OCI-LY1 (cell line): ENCODE measurements at regions not wholly inside any gene's neighbourhood (a gene's known extent, or its start where the extent isn't known, plus 50 kb on each side); places are given as distances from the start of the nearest gene placed in this dataset.

ENCODE experiments used
- H2AFZ ChIP-seq: fragments of 200-600 bp; sonication (generic), shearing (Covaris generic); 2 replicates; pipeline ENCODE4 v1.6.0; 2014; ENCODE audit warnings: antibody characterized with exemption, mild to moderate bottlenecking, low read length
- H3F3A ChIP-seq: fragments of 200-600 bp; sonication (generic), shearing (Covaris generic); 2 replicates; pipeline ENCODE4 v1.6.0; 2014; ENCODE audit warnings: mild to moderate bottlenecking, antibody characterized with exemption, low read length, moderate library complexity; ENCODE audit not compliant: insufficient read depth
- H3K27ac ChIP-seq: fragments of 200-600 bp; sonication (generic); 2 replicates; pipeline ENCODE4 v1.5.1; 2014; ENCODE audit warnings: low read length, mixed run types, mild to moderate bottlenecking, low read depth; ENCODE audit not compliant: poor library complexity, severe bottlenecking
- H3K27me3 ChIP-seq: fragments of 200-600 bp; sonication (generic); 2 replicates; pipeline ENCODE4 v1.6.0; 2014; ENCODE audit warnings: antibody characterized with exemption, mild to moderate bottlenecking, low read length, moderate library complexity; ENCODE audit not compliant: insufficient read depth
- H3K36me3 ChIP-seq: fragments of 200-600 bp; sonication (generic); 2 replicates; pipeline ENCODE4 v1.6.1; 2014; ENCODE audit warnings: mild to moderate bottlenecking, antibody characterized with exemption, low read length, moderate library complexity, mixed read lengths; ENCODE audit not compliant: insufficient read depth
- H3K4me1 ChIP-seq: fragments of 200-600 bp; sonication (generic); 2 replicates; pipeline ENCODE4 v1.5.1; 2014; ENCODE audit warnings: mild to moderate bottlenecking, low read length, moderate library complexity; ENCODE audit not compliant: insufficient read depth, severe bottlenecking
- H3K4me2 ChIP-seq: fragments of 200-600 bp; sonication (generic), shearing (Covaris generic); 2 replicates; pipeline ENCODE4 v1.6.1; 2014; ENCODE audit warnings: low read length
- H3K4me3 ChIP-seq: fragments of 200-600 bp; sonication (generic); 2 replicates; pipeline ENCODE4 v1.5.1; 2014; ENCODE audit warnings: low read length, low read depth, mild to moderate bottlenecking, mixed read lengths; ENCODE audit not compliant: poor library complexity, severe bottlenecking
- H3K79me2 ChIP-seq: fragments of 200-600 bp; shearing (Covaris generic); 2 replicates; pipeline ENCODE4 v1.6.1; 2016; ENCODE audit warnings: mixed run types, low read length, mixed read lengths; ENCODE audit not compliant: insufficient read depth
- H3K9ac ChIP-seq: fragments of 200-600 bp; sonication (generic), shearing (Covaris generic); 2 replicates; pipeline ENCODE4 v1.6.1; 2014; ENCODE audit warnings: mild to moderate bottlenecking, low read length, mixed read lengths
- H3K9me2 ChIP-seq: fragments of 200-600 bp; sonication (generic), shearing (Covaris generic); 2 replicates; pipeline ENCODE4 v1.6.1; 2014; ENCODE audit warnings: low read depth, mild to moderate bottlenecking, low read length, mixed read lengths
- H3K9me3 ChIP-seq: fragments of 200-600 bp; shearing (Covaris generic); 2 replicates; pipeline ENCODE4 v1.6.1; 2014; ENCODE audit warnings: low read length, mixed read lengths
- H4K20me1 ChIP-seq: fragments of 200-600 bp; sonication (generic), shearing (Covaris generic); 2 replicates; pipeline ENCODE4 v1.6.0; 2016; ENCODE audit warnings: mild to moderate bottlenecking, low read length; ENCODE audit not compliant: insufficient read depth
- EZH2 ChIP-seq: fragments of 200-600 bp; sonication (generic), shearing (Covaris generic); IDR thresholded peaks from 2 replicates; pipeline ENCODE4 v1.8.0; 2017; ENCODE audit warnings: borderline replicate concordance, mixed run types, mild to moderate bottlenecking, antibody characterized with exemption, low read length, moderate library complexity, mixed read lengths
- TF ChIP-seq, protein P1 (sequence below): fragments of 200-600 bp; sonication (generic), shearing (Covaris generic); IDR thresholded peaks from 2 replicates; pipeline ENCODE4 v1.5.1; 2017; ENCODE audit warnings: mild to moderate bottlenecking, antibody characterized with exemption, low read length, moderate library complexity, mixed read lengths

DNA sequence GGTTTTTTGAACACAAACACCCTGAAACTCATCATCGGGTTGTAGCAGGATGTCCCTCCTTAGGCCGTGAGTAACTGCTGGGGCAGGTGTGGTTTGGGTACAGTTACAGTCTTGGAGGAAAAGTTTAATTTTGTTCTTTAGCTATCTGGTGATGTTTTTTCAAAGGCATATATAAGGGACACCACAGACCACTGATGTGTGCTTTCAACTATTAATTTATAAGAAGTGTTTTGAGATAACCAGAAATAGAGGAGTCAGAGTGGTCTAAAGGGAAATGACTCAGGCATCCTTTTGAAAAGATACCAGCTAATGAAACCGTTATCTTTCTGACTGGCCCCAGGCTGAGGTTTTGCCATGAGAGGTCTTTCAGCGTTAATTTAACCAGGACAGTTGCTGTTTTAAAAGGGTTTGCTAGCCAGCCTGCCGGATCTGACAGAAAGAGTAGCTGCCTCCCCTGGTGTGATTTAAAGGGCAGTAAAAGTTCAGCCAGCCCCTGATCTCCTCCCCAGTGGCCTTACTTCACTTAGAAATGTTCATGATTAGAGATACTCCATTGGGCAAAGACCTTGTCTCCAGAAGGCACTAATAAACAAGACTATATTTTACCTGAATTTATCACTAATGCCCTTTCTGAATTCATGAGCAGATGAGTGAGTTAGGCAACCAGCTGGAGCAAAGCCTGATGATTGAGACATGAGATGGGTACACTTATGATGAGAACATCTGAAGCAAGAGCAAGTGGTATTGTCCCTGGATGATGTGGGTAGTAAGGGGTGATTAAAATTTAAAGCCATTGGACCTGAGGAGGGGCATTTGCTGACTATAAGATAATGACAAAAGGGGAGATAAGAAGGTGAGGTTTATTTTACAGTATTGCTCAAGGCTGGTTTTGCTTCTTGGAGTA lies 482.5 kb upstream of the TBL1XR1 start:
- H3K9ac ChIP-seq = no peak overlapping the region
- no peaks in the 10 kb centered on the region for H3F3A ChIP-seq
- no peaks in the 10 kb centered on the region for H4K20me1 ChIP-seq
- H3K27me3 ChIP-seq = no peaks in the 10 kb centered on the region; the same call in 1 of the 2 replicates
- no peaks in the 10 kb centered on the region for H3K79me2 ChIP-seq
- no peak overlapping the region for H3K4me3 ChIP-seq
- no peaks in the 10 kb centered on the region for H3K9me3 ChIP-seq
- no peaks in the 10 kb centered on the region for H3K9me2 ChIP-seq
- no peaks in the 10 kb centered on the region for H3K4me1 ChIP-seq
- H2AFZ ChIP-seq = no peak overlapping the region
- no peak overlapping the region for H3K27ac ChIP-seq
- H3K4me2 ChIP-seq = no peak overlapping the region
- no peaks in the 10 kb centered on the region for H3K36me3 ChIP-seq
- no peak for TF ChIP-seq EZH2
- TF ChIP-seq, protein P1, sequence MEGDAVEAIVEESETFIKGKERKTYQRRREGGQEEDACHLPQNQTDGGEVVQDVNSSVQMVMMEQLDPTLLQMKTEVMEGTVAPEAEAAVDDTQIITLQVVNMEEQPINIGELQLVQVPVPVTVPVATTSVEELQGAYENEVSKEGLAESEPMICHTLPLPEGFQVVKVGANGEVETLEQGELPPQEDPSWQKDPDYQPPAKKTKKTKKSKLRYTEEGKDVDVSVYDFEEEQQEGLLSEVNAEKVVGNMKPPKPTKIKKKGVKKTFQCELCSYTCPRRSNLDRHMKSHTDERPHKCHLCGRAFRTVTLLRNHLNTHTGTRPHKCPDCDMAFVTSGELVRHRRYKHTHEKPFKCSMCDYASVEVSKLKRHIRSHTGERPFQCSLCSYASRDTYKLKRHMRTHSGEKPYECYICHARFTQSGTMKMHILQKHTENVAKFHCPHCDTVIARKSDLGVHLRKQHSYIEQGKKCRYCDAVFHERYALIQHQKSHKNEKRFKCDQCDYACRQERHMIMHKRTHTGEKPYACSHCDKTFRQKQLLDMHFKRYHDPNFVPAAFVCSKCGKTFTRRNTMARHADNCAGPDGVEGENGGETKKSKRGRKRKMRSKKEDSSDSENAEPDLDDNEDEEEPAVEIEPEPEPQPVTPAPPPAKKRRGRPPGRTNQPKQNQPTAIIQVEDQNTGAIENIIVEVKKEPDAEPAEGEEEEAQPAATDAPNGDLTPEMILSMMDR = no peak

DNA sequence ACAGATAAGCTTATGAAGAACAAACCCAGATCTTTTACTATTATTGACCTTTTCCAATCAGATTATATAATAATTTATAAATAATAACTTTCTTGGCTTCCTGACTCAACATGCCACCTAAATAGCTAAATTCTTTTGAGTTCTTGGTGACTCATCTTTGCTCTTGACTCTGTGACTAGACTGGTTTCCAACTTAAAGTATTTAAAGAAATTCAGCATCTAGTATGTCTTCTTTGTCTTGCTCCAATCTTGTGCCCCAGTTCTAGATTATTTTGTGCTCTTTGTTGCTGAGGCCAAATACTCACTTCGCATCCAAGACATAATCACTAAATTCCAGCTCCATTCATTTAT lies 483.2 kb upstream of the TBL1XR1 start:
- Histone ChIP-seq H3F3A (no peaks in the 10 kb centered on the region), H3K4me3 (no peak overlapping the region), H3K27ac (no peak overlapping the region), H3K79me2 (no peaks in the 10 kb centered on the region), H3K4me1 (no peaks in the 10 kb centered on the region), H2AFZ (no peak overlapping the region), H3K9me3 (no peaks in the 10 kb centered on the region), H4K20me1 (no peaks in the 10 kb centered on the region), H3K36me3 (no peaks in the 10 kb centered on the region), H3K27me3 (no peaks in the 10 kb centered on the region; the same call in 1 of the 2 replicates), H3K4me2 (no peak overlapping the region), H3K9ac (no peak overlapping the region), H3K9me2 (no peaks in the 10 kb centered on the region)
- TF ChIP-seq, protein P1 = no peak
- no peak for TF ChIP-seq EZH2

DNA sequence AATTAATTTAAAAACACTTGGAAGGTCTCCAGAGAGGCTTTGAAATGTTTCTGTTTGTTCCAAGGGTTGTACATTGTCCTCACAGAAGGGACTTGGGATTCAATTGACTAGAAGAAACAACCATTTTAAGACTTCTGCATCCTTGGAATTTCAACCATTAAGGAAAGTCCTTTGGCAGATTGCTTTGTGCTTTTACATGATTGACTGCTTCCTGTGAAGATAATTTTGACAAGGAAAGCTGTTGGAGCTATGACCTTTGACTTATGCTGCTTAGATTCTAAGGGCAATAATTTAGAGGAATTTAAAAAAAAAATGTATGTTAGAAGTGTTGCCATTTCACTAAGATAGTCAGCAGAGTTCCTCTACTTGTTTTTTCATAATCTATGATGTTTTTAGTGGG lies 483.9 kb upstream of the TBL1XR1 start:
- H3K36me3 ChIP-seq = no peaks in the 10 kb centered on the region
- no peaks in the 10 kb centered on the region; the same call in 1 of the 2 replicates for H3K27me3 ChIP-seq
- no peaks in the 10 kb centered on the region for H4K20me1 ChIP-seq
- no peaks in the 10 kb centered on the region for H3K4me1 ChIP-seq
- no peak for TF ChIP-seq EZH2
- TF ChIP-seq, protein P1 = no peak
- no peak overlapping the region for H2AFZ ChIP-seq
- no peak overlapping the region for H3K27ac ChIP-seq
- no peak overlapping the region for H3K9ac ChIP-seq
- H3F3A ChIP-seq = no peaks in the 10 kb centered on the region
- H3K79me2 ChIP-seq = no peaks in the 10 kb centered on the region
- H3K4me3 ChIP-seq = no peak overlapping the region
- H3K9me2 ChIP-seq = no peaks in the 10 kb centered on the region
- no peak overlapping the region for H3K4me2 ChIP-seq
- H3K9me3 ChIP-seq = no peaks in the 10 kb centered on the region
